HCT116 (cell line): ENCODE measurements at regions not wholly inside any gene's neighbourhood (a gene's known extent, or its start where the extent isn't known, plus 50 kb on each side); places are given as distances from the start of the nearest gene placed in this dataset.

Experiments used
- CTCF ChIP-seq, 3 experiments: fragments of 200-600 bp in 1 of 3; sonication (generic) in 1 of 3; IDR thresholded peaks in 2 of 3; conservative IDR thresholded peaks in 1 of 3; 2 replicates each; pipeline ENCODE4 v1.5.1; 2012 to 2017; ENCODE audit warnings: low read depth in 2 of 3, low read length in 2 of 3, antibody characterized with exemption in 1 of 3, borderline replicate concordance in 1 of 3, control low read depth in 1 of 3, mild to moderate bottlenecking in 1 of 3, mixed read lengths in 1 of 3, mixed run types in 1 of 3, moderate library complexity in 1 of 3; ENCODE audit not compliant: insufficient read depth in 1 of 3
- SRF ChIP-seq: IDR thresholded peaks from 2 replicates; pipeline ENCODE4 v1.6.1; 2012; ENCODE audit warnings: low read depth
- TCF7L2 ChIP-seq: IDR thresholded peaks from 2 replicates; pipeline ENCODE4 v1.7.0; 2011; ENCODE audit warnings: borderline replicate concordance, inconsistent platforms; ENCODE audit not compliant: insufficient read depth, insufficient read length; ENCODE audit errors: extremely low read depth

DNA sequence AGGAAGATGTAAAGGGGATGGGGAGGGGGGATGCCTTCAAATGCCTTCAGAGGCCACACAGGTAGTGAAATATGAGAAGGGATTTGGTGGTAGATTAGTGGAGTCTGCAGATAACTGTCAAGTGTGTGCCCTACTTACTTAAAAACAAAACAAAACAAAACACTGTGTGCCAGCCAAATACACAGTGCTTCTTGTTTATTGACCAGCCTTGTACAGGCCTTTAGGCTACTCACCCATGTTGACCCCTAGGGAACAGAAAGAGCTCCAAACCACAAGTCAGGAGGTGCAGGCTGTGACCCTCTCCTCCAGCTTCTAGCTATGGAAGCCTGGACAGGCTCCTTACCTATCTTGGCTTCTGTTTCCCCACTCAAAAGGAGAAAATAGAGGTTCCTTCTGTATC, 562.0 kb downstream of the ETNK1 start:
- TF ChIP-seq TCF7L2 (no peak), SRF (no peak), CTCF (IDR thresholded peaks at IDR 0.05 in 2 of 3, conservative IDR thresholded peaks at IDR 0.05 in 1 of 3; ENCODE audit: borderline replicate concordance in 1 of 3, insufficient read depth in 1 of 3, low read depth in 2 of 3, low read length in 2 of 3) (no peak)
